GM18870 (cell line): ENCODE measurements at regions not wholly inside any gene's neighbourhood (a gene's known extent, or its start where the extent isn't known, plus 50 kb on each side); places are given as distances from the start of the nearest gene placed in this dataset.
"Not testable (repeated sequence)": the region's sequence is repeated elsewhere in the genome, so short reads cannot be mapped to it uniquely, and the experiment has no call there.

Source experiments
- ATAC-seq: cut with Tn5 transposase; IDR thresholded peaks from one replicate; pipeline ENCODE4 v1.9.1; 2021; ENCODE audit warnings: moderate library complexity; ENCODE audit not compliant: unreplicated experiment

DNA sequence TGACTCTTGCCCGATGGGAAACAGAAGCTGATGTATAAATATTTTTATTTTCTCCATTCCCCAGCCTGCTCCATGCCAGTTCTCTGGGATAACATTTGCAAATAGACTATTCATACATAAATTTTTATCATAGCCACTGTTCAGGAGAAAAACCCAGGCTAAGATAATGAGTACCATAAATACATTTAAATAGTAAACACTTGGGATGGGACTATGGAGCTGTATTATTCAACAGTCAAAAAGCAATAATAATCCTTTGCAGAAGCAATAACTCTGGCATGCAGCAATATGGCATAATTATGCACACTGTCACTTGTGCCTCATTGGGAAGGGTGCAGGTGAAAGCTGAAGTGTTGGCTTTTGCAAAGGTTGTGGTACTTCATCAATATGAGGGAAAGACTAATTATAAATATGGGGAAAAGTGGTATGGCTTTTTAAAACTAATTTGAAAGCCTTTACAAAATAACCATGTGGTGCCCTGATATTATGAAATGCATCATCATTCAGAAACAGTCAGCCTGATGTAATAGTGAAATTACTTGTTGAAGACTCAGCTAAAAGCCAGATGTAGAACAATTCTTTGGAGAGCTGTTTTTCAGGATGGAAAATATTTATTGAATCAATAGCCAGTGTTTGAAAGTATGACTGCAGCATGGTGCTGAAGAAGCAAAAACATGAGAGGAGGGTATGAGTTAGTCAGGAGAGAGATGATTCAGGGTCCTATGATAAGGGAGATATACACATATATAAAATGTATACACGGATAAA lies 2476.7 kb downstream of the PCDH9 start:
- no peak for ATAC-seq

DNA sequence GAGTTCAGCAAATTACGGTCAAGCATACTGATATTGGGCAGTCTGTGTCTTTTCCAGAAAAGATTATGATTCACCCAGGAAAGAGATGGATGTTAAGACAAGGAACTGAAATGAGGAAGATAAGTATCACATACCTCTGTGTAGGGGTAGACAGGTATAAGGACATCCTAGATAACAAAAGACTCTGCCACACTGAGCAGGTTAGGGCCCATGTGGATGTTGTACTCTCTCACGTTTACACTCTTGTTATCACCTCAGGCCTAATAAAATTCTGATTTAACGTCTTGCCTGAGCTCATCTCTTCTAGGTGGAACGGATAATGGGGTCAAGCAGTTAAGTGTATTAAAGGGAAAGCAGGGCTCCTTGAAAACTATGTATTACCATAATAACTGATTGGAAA lies 2480.8 kb downstream of the PCDH9 start:
- no peak for ATAC-seq

DNA sequence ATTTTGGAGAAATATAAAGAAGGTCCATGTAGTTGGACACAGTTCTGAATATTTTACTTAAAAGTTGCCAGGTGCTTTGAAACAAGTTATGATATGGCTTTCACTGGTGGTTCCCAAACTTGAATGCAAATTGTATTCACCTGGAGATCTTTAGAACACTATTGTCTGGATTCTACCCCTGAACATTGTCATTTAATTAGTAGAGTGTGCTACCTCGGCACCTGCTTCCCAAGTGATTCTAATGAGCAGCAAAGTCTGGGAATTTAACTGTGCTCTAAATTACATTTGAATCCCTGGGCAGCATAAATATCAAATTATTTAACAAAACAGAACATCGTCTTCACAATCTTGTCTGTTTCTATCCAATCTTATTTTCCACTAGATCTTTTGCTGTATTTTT lies 2483.3 kb downstream of the PCDH9 start:
- no peak for ATAC-seq

DNA sequence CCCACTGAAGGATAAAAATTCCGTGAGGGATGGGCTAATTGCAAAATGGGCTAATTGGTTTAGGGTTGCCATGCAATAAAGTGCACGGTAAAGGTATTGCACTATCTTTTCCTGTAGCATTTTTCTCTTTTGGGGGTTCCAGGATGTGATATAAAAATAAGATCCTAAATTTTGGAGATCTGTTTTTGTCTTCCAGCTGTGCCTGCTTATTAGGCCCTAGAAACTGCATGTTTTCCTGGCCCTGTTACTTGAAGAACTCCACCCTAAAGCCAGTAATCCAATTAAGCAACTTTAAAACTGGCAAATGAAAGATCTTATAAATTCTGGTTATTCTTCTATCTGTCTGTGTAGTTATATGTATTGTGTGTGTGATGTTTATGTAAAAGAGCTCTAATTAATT lies 2489.6 kb downstream of the PCDH9 start:
- ATAC-seq = no peak

DNA sequence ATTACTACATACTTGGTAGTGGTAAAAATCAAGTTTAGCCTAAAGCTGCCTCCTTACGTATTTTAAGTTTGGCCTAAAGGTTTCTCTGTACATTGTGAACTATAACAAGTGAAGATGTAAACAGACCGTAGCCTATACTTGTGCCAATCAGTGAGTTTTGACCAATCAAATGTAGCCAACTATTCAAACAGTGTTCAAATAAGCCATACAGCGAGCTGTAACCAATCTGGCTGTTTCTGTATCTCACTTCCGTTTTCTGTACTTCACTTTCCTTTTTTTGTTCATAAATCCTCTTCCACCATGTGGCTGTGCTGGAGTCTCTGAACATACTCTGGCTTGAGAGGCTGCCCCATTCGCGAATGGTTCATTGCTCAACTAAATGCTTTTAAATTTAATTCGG lies 2504.6 kb downstream of the PCDH9 start:
- no peak for ATAC-seq

DNA sequence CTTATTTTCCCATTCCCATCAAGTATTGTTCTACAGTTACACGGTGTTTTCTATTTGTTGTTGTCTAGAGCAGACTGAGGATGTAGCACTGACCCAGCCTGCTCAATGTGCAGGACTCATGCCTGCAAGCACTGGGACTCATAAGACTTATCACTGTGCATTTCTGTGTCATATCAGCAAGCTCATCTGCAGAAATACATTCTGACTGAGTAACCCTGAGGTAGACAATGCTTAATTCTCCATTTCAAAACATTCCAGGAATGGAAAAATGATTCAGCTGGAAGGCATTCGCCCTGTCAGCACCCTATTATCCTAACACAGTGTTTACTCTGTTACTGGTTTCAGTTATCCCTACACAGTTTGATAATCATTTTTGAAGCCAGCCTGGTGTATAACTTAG lies 2506.4 kb downstream of the PCDH9 start:
- no peak for ATAC-seq

DNA sequence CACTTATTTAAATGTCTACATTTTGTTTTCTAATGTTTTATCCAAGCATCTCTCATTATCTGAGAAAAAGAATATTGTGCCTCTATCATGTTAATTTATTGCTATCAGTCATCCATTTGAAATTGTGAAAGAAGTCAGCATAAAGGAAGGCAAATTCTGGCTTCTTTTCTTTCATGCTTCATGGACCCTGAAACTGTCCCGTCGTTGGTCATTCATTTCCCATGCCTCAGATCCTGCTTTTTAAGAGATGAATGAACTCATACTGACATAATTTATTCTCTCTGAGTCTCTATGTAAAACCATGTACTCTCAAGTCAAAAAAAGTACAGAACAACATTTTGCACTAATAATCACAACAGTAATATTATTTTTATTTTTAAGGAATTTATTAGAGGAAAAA lies 2512.0 kb downstream of the PCDH9 start:
- ATAC-seq = no peak

DNA sequence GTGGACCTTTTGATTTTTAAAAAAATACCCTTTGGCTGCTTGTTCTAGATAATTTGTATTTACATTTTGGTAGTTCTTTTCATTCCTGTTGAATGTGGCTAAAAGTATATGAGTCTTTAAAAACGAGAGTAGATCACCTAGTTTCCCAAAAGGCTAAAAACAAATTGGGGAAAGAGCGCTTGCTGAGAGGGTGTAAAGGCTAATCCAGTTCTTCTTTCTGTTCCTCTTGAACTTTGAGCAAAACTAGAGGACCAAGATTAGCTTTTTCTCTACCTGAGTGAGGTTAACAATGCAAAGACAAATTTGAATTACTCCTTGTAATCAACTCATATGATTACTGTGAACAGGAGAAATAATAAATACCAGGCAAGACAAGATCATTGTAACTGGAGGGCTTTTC lies 2513.2 kb downstream of the PCDH9 start:
- no peak for ATAC-seq

DNA sequence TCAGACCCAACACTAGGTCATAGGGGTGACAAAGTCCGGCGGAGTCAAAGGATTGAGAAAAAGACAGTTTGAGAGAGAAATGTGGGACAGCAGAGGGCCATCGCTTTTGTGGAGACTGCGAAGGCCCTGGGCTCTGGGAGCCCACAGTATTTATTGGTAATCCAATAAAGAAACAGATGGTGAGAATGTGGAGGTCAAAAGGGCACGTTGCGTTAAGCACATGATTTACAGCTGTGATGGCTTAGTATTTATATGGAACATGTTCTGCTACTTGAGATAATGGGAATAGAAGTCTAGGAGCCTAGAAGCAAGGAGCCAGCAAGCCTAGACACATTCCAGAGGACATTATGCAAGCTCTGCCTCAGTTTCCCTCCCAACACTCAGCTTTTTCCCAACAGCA lies 2521.1 kb downstream of the PCDH9 start:
- ATAC-seq = no peak

DNA sequence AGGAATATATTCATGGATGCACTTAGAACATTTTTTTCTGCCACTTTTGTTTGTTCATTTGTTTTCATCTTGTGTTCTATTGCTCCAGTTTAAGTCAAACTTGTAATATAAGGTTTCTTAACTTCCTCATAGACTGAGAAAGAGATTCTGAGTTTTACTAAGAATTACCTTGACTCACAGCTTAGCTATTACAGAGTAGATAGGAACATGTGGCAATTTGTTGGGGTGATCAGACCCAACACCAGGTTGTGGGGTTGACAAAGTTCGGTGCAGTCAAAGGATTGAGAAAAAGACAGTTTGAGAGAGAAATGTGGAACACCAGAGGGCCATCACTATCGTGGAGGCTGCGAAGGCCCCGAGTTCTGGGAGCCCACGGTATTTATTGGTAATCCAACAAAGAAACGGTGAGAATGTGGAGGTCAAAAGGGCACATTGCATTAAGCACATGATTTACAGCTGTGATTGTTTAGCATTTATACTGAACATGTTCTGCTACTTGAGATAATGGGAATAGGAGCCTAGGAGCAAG lies 2526.0 kb downstream of the PCDH9 start:
- ATAC-seq = no peak

DNA sequence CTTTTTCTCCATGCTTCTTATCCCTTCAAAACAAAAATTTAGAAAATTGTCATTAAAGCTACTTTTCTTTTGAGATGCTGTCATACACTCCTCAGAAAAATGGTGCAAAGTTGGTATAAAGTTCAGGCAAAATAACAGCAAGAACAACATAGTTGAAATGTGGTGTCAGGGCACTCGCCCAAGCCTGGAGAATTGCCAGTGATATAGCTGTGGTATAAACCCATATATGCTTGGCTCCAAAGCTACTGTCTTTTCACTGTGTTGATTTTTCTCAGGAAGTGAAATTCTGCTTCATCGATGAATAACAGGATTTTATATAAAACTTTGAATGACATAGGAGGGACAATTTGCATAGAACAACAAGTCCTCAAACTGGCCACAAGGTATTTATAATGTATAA lies 2532.9 kb downstream of the PCDH9 start:
- ATAC-seq = no peak

DNA sequence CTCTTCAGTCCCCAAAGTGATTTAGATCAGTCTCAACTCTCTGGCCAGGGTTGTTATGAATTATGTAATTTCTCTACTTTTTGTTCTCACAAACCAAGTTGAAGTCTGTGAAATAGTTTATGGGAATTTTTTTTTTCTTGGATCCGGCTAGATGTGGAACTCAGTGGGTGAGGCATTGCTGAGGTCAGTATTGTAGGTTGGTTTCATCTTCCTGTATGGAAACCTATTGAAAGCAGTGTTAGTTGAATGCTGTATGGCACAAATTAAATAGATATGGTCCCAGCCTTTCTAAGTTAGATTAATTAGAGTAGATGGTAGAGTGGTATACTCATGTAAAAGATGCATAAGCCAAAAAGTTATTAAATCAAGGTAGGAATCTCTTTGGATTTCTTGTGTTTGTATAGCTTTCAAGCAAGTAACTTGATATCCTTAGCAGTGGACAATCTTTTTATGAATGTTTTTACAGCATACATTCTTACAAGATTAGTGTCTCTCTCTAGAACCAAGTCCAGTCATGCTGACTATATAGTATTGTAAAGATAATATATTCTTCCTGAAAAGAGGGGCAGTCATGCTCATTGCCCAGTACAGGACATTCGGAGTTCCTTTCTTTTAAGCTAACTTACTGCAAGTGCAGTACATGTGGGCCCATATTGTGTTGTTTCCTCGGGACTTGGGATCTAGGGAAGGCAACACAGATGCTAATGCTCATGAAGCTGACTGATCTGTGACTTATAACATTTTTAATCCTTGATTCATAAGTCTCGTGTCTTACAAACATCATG lies 2541.1 kb downstream of the PCDH9 start:
- no peak for ATAC-seq

DNA sequence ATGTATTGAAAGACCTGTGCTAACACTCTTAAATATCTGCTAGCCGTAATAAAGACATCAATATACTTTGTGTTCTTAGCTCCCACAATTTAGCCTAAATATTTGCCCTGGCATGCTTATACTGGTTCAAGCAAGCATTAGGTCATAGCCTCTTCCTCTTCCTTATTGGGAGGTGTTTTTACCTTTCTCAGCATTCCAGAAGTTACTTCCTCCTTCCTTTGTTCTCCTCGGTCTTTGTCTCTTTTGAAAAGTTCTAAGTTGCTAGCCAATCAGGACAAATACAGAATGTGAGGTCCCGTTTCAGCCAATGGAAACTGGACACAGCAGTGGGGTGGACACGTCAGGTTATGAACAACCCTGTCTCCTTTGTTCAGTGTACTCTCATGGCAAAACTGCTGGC lies 2543.6 kb downstream of the PCDH9 start:
- not testable (repeated sequence) for ATAC-seq

DNA sequence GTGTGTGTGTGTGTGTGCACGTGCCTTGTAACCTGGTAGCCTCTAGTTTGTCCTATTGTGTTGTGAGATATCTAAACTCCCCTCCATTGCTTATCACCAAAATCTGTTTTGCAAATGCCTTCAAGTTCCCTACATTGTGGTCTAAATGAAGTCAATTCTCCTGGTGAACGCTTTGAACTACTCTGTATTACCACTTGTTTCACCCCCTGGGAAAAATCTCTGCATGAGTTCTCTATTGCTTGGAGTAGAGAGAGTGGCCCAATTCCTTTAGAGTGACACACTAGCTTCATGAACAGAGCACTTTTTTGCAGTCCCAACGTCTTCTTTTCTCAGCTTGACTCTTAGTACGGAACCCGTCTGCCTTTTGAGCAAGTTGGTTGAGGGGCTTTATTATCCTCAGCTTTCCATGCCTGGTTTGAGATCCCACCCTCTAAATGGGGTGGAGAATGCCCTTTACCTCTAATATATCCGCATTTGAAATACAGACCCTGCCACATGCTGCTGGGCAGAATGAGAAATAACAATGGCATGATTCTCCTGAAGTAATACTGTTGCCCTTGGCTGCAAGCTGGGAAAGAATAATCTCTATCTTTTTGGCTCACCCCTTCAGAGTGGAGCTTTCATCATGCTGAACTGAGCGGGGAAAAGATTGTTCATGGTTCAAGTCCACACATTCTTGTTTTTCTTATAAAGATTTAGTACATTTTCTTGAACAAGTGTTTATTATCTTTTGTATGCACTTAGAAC lies 2545.3 kb downstream of the PCDH9 start:
- ATAC-seq = no peak

DNA sequence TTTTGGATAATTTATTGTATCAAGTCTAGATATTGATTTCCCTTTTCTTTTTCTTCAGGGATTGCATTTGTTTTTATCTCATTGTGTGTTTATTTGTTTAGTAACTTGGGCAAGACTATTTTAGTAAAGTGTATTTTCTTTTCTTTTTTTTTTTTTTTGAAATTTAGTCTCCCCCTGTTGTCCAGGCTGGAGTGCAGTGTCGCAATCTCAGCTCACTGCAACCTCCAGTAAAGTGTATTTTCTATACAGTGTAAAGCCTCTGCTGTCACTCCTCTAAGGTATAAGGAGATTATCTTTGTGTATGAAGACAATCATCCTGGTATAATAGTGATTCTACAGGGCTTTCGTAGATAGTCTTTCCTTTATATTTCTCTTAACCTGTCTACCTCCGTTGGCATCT lies 2546.0 kb downstream of the PCDH9 start:
- ATAC-seq = no peak

DNA sequence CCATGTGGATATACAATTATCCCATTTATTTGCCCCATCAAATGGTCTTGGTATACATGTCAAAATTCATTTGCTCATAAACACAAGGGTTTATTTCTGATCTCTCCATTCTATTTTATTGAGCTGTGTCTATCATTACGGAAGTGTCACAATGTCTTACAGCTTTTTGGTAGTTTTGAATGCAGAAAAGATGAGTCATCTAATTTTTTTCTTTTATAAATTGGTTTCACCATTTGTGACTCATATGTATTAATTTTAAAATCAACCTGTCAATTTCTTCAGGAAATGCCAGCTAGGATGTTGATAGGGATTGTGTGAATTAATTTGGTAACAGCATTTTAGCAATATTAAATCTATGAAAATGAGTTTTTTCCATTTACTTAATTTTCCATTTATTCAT lies 2549.4 kb downstream of the PCDH9 start:
- ATAC-seq = no peak

DNA sequence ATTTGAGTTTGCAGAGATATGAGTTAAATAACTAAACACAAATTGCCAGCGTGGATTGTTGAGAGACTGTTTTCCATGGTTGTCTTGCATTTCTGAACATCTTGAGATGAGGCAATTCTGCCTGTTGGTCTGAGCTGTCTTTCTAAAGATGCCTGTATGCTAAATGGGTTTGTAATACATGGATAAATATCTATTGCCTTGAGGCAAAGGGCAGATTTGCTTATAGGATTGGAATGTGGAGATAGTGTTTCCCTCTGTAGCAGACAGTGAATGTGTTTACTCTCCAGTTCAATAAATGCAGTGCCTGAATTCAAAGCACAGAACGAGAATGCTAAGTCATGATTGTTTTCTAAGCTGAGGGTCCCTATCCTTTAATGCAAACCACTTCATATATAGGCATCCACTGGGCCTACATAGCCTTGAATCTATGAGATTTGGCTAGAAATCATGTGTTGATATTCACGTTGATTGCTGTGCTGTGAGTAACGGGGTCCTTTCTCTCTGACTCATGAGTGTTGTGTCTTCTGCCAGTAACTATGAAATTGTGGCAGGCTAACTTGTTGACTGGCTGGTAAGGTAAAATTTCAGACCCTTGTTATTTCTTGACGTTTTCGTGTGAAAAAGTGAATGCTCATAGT lies 2554.8 kb downstream of the PCDH9 start:
- ATAC-seq = no peak

DNA sequence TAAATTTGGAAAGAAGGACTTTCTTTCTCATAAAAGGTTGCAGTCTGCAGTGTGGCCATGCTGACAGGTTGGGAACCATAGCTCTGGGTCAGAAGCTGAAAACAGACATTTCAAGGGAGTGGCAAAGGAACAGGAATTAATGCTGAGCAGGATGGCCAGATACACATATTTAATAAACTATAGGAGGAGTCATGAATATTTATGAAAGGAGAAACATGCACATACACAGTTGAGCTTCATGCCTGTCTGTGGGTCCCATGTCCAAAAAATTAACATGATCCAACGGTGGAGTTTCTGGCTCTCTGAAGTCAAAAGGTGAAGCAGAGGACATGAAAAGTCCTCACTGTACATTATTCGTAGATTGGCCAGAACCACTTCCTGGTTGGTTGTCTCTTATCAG lies 2556.0 kb downstream of the PCDH9 start:
- ATAC-seq = no peak

DNA sequence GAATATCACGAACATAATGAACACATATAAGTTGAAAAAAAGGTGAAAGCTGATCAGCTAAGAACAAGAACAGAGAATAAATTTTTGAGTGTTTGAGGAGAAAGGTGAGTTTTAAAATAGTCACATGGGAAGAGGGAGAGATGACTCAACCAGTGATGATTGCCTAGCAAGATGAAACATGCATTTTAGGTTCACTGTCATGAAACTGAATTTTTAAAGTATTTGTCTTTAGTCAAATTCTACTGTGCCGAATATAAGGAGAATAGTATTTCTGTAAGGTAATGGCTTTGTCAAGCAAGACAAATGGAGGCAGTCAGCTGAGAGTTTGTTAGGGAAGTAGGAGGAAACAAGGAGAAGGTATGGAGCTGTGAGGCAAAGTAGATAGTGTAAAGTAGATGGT lies 2557.4 kb downstream of the PCDH9 start:
- ATAC-seq = no peak

DNA sequence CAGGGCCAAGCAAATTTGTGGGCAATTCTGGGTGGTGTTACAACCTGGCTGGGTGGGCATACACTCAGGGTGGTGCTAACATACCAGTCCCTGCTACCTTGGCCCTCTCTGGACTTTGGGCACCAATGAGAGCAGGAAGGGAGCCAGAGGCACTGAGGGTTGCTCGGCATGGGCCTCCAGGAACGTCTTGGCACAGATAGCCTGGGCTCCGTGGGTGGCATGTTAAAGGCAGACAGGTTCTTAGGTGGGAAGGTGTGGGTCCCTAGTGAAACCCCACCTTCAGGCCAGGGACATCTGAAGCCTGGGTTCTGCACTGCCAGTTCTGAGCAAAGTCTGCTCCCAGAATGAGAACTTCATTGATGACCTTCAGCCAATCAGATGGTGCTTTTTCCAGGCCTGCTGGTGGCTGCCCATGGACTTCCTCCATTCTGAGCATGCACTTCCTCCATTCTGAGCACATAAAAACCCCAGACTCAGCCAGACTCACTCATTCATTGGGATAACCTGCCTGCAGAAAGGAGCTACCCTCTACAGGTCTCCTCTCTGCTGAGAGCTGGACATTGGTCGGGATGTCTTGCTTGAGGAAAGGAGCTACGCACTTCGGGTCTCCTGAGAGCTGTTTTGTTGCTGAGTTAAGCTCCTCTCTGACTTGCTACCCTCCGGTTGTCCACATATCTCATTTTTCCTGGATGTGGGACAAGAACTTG lies 2567.1 kb downstream of the PCDH9 start:
- ATAC-seq = no peak

DNA sequence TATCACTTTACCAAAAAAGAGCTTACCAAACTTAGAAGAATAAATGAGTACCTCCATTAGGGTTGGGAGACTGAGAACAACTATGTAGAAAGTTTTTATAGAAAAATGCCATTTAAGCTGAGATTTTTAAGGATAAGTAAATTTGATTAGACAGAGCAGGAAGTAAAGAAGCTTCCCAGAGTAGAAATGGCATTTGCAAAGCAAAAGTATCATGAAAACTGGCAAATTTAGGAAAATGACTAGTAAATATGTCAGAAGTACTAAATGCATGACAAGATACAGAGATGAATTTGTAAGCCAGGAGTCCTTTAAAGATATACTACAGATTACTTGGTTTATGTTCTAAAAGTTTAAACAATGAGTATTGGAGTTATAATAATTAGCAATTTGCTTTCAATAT lies 2581.8 kb downstream of the PCDH9 start:
- no peak for ATAC-seq
